NCI-H1092 treated with DMSO at 0.1 percent for 48 hours (cell line): ENCODE measurements at regions not wholly inside any gene's neighbourhood (a gene's known extent, or its start where the extent isn't known, plus 50 kb on each side); places are given as distances from the start of the nearest gene placed in this dataset.

Experiments used
- DNase-seq: peaks from one replicate; lab custom pipeline; 2025; lab: John Stamatoyannopoulos, UW

DNA sequence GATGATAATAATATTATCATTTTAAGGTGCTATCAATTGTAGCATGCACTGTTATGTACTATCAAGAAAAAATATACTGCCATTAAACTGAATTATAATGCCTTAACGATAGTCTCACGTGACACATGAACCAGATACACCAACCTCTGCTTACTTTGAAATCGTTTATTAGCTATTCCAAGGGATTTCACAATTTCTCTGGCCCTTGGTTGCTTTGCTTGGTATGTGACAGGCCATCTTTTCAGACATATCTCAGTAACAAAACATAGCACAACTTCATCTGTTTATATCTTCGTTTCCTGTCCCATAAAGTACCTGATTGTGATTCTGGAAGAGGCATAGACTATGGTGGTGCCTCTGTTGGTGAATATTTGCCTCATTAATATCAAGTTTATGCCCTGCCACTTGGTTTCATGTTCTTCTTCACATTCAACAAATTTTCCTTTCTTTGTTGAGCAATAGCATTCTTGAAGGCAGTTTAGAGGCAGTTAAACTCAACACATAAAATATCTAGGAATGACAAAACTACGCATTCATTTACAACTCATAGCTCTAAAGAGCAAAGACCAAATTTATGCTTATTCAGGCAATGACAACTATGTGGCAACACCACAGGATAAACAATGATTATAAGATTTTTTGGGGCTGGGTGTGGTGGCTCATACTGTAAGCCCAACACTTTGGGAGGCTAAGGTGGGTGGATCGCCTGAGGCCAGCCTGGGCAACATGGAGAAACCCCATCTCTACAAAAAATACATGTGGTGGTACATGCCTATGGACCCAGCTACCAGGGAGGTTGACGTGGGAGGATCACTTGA is 84.3 kb downstream of the MCFD2 start:
- DNase-seq: no peak

- no peak for DNase-seq
Measured at GRCh38 chr2:46829231-46829995, 86.2 kb downstream of the MCFD2 start.

GRCh38 chr2:46828491-46829230 is 86.9 kb downstream of the MCFD2 start:
- no peak for DNase-seq

DNA sequence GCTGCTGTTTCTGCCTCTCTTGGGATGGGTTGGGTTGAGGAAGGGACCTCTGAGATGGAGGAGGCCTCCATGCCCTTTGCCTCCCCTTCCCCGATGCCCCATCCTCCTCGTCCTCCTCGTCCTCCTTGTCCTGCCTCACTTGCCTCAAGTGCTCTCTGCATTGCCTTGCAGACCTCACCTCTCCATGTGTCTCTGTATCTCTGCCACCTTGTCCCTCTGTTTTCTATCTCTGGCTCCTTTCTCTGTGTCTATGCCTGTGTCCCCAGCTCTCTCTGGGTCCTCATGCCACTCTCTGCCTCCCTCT is 87.5 kb downstream of the MCFD2 start:
- no peak for DNase-seq

GRCh38 chr2:46827274-46828134 is 88.1 kb downstream of the MCFD2 start:
- DNase-seq: no peak

DNA sequence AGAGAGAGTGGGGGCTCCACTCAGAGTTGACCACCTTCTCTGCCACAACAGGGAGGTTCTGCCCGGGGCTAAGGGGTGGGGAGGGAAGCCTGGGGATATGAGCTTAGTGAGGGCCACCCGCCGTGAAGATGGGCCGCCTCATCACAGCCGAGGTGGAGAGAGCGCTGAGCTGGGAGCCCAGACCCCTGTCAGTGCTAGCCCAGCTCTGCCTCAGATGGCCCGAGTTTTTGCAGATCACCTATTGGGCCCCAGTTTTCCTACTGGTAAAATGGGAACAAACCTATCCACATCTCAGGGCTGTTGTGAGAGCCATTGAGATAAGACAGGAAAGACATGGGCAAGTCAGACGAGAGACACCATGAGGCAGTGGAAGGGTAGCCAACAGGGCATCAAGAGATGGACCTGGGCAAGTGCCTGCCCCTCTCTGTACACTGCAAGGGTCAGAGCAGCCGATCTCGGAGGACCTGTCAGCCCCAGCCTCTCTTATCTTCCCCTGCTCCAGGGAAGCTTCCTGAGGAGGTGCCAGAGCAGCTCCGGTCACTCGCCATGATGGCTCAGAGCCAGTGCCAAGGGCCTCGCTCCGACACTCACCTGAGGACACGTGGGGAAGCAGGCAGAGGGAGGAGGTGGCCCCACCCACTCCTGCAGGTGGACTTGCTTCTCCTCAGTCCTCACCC is 88.9 kb downstream of the MCFD2 start:
- no peak for DNase-seq

GRCh38 chr2:46825939-46826568 is 89.6 kb downstream of the MCFD2 start:
- no peak for DNase-seq

DNA sequence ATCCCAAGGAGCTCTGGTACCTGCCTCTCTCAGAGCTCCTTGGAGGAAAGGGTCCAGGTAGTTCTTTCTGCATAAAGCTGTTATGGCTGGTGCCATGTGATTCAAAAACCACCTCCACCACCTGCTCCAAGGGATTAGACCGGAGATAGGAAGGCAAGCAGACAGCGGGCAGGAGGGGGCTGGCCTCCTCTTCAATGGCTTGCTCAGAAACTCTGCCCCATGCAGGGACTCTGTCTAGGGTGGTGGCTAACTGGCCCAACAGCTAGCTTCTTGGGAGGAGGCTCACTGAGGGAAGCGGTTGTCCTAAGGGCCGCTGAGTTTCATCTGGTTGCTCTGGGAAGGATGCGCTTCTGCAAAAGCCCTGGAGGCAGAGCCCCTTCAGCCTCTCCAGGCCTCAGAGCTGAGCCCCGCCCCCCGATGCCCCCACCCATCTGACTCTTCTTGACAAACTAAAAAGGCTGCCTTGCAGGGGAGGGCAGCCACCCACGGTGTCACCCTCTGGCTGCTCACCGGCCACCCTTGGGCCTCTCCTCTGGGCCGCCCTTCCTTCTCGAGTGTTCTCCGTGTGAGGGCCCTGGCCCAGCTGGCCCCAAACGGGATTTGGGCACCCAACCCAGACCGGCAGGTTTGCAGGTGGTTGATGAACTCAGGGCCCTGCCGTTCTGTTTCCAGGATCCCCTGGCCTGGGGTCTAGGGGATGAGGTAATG is 90.2 kb downstream of the MCFD2 start:
- DNase-seq: no peak

DNA sequence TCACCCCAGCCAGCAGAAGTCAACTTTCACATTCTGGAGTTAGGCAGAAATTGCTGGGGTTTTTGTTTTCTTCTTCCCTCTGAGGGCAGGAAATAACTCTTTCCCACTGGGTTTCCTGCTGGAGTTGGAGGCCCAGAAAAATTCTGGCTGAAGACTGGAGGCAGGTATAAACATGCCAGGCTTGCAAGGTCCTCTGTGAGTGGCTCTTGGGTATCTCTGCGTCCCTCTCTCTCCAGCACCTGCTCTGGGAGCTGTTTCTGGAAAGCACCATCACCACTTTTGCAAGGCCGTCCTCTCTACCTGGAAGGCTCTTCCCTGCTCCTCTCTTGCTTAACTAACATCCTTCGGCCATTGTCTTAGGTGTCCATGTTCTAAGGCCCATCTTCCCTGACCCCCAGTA is 91.0 kb downstream of the MCFD2 start:
- no peak for DNase-seq

GRCh38 chr2:46821600-46821999 is 94.0 kb downstream of the MCFD2 start:
- DNase-seq: no peak

DNA sequence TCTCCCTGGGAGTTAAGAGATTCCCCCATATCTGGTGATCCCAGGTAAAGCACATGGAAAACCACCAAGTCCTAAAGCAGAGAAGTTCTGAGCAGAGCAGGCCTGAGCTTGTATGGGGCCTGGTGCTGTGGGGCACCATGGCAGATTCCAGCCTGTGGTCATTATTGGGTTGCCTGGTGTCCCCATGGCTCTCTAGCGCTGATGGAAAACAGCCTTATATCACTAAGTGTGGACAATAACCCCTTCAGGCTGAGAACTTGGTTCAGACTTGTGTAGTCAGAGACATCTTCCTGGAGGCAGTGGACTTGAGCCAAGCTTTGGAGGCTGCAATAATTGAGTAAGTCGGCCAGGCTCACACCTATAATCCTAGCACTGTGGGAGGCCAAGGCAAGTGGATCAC is 96.8 kb downstream of the MCFD2 start:
- no peak for DNase-seq

DNA sequence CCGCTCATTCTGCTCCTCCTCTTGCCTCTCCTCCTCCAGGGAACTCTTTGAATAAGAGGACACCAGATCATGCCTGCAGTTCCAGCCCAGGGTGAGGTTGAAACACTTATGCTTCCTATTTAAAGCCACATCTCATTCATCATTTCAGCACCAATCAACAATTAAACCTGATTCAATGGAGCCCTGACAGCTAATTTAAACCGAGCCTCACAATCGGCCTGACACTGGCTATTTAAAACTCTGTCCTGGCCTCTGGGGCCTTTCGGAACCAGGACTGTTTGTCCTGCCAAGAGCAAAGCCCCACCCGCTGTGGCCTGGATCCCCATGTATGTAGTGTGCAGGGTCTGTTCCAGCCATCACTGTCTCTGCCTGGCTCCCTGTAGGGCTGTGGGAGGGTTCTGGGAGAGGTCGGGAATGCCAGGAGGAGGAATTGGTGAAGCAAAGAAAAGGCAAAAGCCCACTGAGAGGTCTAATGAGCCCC is 97.4 kb downstream of the MCFD2 start:
- DNase-seq: no peak

DNA sequence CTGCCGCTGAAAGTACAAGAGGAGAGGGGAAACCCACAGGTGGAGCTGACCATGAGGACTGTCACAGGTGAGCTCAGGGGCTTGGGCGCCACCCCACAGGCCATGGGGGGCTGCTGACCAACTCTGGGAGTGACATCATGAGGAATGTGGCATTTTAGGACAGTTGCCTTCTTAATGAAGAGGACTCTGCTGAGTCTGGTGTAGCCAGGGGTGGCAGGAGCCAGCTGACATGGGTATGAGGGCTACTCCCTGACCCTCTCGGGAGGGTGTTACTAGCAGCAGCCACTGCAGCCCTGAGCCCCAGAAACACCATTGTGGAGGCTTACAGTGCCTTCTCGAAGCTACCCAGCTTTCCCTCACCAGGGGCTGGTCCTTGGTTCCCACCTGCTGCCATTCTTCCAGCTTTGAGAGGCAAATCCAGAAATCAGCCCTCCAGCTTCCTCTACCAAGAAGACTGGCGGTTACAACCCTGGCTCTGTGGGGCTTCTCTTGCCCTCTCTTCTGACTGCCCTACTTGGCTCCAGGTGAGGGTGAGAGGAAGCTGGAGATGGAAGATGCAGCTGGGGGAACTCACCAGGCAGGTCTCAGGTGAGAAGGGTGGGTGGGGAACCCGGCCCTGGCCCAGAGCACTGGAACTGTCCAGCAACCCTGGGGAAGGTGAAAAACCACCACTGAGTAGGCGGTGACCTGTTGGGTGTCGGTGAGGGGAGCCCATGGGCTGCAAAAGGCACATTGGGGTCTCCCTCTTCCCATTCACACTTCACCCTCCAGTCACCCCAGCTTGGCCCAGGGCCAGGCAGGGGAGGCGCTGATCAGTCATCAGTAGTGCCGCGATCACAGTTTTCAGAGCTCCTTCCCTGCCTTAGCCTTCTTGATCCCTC is 98.5 kb downstream of the MCFD2 start:
- no peak for DNase-seq

- no peak for DNase-seq
Measured at GRCh38 chr2:46816151-46816845, 99.3 kb downstream of the MCFD2 start.

DNA sequence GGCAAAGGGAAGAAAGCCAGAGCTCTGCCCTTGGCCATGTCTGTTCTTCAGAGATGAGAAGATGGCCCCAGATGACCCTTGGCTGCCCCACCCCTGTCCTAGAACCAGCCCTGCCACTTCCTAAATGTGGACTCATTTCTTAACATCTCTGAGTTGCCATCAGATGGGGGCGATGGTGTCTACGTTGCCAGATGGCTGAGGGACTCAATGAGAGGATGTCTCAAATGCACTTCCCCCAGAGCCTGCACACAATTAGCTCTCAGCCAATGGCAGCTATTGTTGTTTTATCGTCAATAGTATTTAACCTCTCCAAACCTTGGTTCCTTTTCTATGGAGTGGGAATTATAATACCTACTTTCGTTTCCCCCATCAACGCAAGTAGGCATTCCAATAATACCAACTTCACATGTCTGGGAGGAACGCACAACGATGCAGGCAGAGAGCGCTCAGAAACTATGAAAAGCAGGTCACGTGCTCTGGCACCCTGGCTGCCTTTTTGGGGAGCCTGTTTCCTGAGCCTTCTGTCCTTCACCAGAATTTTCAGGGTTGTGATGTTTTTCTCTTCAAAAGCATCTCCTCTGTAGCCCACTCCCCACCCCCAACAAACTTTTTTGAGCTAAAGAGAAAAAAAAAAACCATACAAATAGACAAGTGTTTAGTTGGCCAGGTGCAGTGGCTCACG is 100.3 kb downstream of the MCFD2 start:
- no peak for DNase-seq

DNA sequence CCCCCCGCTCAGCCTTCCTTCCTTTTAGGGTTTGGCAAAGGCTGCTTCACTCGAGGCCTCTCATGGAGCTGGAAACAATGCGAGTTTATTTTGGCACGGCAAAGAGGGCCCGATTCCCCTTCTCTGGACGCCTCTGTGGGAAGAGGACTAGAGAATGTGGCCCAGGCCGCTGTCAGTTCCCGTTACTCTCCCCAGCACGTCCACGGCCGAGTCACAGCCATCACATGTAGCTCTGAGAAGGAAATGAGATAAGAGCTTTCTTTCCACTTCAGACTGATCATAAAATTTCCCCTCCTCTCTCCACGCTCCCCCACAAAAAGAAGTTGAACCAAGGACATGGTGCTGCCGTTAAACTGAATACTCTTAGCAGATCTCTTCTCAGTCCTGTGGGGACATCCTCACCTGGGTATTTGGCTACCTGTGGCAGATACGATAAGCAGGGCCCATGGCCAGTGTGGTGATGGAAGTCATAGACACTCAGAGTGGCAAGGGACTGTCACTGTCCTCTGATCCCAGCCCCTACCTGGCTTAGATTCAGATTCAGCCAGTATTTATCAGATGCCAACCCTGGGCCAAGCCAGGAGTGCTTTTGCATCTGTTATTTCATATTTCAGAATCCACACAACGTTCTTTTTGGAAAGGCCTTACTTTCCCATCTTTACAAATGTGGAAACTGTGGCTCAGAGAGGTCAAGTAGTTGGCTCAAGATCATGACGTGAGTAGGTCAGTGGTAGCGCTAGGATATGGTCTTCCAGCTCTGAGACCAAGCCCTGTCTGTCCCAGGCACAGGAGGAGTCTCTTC is 101.2 kb downstream of the MCFD2 start:
- no peak for DNase-seq

DNA sequence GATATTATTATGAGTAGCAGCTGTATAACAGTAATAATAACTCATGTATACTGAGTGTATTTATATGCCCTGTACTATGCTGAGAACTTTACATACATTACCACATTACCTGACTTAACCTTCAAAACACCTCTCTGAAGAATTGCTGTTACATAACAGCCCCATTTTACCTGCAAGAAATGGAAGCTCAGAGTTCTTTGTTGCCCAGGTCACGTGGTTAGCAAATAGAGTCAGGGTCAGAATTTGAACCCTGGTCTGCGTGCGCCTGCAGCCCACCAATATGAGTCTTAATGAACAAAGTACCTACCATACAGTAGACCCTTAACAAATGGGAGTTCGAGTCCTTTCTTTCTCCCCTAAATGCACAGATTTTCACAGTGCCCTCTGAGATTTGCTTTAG is 101.9 kb downstream of the MCFD2 start:
- DNase-seq: no peak
